Nucleus accumbens (tissue), 56 donors: ENCODE measurements at regions not wholly inside any gene's neighbourhood (a gene's known extent, or its start where the extent isn't known, plus 50 kb on each side); places are given as distances from the start of the nearest gene placed in this dataset.
"Not testable (repeated sequence)": the region's sequence is repeated elsewhere in the genome, so short reads cannot be mapped to it uniquely, and the experiment has no call there.

ENCODE experiments used
- DNase-seq, 56 donors: peaks; one replicate each; lab custom pipeline; 2025; lab: John Stamatoyannopoulos, UW

DNA sequence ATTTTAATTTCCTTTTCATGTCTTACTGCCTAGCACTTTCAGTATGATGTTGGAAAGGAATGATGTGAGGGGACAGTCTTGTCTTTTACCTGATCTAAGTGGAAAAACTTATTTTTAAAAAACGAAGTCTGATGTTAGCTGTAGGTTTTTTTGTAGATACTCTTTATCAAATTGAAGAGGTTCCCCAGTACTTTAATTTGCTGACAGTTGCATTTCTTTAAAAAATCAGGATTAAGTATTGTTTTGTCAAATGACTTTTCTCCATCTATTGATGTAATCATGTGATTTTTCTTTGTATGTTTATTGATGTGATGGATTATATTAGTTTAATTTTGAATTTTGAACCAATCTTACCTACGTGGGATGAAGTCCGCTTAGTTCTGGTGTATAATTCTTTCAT is 568.4 kb upstream of the AGA start:
- no peak for DNase-seq

DNA sequence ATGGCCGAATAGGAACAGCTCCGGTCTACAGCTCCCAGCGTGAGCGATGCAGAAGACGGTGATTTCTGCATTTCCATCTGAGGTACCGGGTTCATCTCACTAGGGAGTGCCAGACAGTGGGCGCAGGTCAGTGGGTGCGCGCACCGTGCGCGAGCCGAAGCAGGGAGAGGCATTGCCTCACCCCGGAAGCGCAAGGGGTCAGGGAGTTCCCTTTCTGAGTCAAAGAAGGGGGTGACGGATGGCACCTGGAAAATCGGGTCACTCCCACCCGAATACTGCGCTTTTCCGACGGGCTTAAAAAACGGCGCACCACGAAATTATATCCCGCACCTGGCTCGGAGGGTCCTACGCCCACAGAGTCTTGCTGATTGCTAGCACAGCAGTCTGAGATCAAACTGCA is 572.8 kb upstream of the AGA start:
- not testable (repeated sequence) for DNase-seq

DNA sequence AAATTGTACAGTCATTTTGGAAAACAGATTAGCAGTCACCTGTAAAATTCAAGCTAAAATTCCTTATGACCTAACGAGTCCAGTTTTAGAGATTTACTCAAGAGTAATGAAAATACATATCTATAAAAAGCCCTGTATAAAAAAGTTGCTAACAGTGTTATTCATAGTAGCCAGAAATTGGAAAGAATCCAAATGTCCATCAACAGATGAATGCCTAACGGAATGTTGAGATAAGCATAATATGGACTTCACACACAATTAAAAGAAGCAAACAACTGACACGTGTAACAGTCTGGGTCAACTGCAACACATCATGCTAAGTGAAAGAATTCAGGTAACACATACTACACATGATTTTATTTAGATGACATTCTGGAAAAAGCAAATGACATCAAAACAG is 584.8 kb upstream of the AGA start:
- DNase-seq: no peak

DNA sequence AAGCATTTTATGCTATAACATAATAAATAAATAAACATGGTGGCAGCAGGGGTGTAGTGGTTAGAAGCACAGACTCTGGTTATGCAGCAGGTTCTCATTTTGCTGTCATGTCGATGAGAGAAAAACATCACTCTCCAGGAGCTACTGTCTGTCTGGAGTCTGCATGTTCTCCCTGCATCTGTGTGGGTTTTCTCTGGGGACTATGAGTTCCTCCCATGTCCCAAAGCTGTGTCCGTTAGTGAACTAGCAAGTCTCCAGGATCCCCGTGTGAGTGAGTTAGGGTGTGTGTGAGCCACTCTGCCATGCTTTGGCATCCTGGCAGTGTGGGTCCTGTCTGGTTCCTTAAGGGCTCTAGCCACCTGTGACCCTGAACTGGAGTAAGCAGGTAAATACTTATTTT is 585.6 kb upstream of the AGA start:
- DNase-seq: no peak

DNA sequence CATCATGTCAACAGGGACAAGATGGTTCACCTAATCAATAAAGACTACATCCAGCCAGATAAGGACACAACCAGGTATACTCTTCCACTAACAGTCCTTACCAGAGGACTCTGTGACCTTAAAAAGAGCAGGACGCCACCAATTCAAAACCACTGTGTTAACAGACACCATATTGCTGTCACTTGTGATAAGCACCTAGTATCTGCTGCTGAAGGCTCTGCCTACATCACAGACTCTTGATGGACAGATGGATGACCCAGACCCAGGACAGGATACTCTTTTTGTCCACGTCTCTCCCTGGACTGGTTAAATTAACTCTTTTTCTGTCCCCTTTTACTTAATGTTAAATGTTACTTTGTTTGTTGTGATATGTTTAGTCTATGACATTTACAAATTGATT is 586.2 kb upstream of the AGA start:
- no peak for DNase-seq

DNA sequence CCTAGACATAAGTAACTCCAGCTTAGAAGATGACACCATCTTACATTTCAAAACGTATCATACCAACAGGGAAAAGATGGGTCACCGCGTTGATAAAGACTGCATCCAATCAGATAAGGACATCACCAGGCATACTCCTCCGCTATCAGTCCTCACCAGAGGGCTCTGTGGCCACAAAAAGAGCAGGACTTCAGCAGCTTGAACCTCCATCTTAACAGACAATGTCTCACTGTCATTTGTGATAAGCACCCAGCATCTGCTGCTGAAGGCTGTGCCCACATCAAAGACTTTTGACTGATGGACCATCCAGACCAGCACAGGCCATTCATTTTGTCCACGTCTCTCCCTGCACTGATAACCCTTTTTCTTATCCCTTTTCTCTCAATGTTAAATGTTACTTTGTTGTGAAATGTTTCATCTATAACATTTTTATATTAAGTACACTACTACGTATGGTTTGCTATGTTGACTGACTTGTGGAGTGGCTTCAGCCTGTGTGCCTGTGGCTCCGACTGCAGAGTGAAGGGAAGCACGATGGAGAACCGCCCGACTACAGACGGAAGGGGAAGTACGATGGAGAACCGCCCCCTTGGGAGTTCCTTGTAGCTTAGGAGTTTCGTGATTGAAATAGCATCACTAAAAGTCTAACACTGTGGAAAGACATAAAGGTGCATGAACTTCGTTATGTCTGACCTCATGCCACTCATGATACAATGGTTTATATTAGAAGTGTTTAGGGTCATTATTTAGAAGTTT is 595.4 kb upstream of the AGA start:
- no peak for DNase-seq

DNA sequence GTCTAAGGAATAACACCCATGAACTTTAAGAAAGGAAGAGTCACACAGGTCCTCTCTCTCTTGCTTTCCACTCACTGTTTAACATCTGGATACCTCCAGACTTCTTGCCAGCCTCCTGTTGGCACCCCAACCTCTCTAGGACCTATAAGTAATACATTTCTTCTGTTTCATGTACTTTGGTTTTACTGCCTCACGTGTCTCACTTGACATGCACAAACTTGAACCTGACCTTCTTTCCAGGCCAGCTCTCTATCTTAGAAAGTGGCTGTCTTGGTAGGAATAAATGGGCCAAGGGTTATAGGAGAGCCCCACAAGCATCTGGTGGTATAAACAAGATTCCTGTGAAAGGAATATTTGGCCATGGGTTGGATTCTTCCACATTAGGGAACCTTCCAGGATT is 614.8 kb upstream of the AGA start:
- no peak for DNase-seq

DNA sequence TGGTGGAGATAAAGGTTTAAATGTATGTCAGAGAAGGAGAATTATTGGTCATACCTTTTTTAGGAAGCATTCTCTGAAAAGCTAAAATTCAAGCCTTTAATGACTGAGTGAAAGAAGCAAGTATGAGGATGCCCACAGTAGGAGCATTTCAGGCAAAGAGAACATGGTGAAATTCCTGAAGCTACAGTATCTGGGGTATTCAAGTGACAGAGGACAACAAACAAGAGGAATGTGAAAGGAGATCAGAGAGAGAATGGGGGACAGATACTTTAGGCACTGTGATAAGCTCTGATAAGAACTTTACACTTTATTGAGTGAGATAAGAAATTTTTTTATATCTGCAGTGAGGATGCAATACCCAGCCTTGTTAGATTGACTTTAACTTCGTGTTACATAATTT is 621.3 kb upstream of the AGA start:
- no peak for DNase-seq

DNA sequence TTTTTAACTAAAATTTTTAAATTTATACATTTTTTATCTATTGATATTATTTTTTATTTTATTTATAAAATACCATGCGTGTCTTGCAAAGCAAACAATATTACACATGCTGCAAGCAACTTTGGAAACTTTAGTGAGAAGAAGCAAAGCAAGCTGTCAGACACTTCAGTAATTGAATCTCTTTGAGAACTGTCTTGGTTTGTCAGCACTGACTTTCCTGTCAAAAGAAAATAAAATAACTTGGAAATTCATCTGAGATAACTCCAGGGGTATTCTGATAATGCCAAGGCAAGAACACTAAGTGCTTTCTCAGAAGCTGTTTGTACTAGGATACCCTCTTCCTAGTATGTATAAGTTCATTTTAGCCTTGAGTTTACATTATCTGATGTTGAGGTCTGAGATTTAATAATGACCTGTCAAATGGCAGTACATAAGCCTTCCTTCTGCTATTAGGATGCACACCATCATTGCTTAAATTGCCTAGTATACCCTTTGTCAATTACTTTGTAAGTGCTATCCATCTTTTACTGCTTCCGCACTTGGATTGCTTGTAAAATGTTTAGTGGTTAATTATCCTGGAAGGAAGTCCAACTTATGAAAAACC is 624.2 kb upstream of the AGA start:
- no peak for DNase-seq

DNA sequence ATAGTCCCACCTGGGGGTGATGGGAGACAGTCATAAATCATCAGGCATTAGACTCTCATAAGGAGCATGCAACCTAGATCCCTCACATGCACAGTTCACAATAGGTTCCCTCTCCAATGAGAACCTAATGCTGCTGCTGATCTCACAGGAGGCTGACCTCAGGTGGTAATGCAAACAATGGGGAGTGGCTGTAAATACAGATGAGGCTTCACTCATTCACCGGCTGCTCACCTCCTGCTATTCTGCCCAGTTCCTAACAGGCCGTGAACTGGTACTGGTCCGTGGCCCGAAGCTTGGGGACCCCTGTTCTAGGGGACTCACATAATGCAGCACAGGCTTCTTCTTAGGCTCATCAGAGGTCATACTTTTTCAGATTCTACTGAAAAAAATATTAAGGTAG is 625.9 kb upstream of the AGA start:
- no peak for DNase-seq

DNA sequence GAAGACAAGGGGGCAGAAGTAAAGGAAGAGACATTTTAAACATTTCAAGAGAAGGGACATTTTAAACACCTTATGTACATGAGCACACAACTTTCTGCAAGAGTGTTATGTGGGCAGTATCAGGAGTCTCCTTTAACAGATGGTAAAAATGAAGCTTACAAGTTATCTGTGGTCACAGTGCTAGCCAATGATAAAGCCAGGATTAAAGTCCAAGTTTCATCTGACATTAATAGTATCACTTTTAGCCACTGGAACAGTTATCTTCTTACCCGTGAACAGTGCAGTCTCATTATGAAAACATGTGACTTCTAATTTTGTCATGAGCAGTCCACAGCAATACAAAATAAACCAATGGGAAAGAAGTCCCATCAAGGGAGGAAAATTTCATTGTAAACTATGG is 627.9 kb upstream of the AGA start:
- no peak for DNase-seq

DNA sequence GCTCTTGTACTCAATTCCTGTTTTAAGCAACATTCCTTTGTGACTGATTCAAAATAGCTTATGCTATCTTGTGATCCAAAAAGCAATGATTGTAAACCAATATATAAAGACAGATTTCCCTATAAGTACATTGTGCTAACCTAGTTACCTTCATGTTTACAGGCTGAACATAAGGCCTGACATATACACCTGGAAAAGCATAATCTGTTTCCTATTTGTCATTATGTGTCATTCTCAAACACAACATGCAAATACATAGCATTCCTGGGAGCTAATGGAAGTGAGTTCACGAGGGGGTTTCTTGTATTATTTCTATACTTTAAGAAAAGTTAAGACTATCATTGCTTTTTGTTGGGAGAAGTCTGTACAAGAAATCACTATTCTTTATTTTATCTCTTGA is 638.1 kb upstream of the AGA start:
- DNase-seq: no peak

DNA sequence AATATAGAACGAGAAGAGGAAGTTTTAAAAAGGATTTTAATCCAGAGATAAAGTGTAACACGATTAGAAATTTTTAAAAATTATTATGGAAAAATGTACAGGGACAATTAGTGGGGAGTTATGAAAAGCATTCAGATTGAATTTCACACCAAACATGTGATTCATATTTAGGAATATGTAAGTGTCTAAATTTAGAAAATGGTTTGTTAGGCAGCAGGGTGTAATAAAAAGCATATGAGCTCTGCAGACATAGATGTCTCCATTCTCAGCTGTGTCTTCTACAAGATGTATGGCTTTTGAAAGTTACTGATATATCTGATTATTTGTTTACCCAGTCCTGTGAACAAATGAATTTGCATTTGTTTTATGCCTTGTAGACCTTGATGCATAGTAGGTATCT is 638.9 kb upstream of the AGA start:
- DNase-seq: no peak

DNA sequence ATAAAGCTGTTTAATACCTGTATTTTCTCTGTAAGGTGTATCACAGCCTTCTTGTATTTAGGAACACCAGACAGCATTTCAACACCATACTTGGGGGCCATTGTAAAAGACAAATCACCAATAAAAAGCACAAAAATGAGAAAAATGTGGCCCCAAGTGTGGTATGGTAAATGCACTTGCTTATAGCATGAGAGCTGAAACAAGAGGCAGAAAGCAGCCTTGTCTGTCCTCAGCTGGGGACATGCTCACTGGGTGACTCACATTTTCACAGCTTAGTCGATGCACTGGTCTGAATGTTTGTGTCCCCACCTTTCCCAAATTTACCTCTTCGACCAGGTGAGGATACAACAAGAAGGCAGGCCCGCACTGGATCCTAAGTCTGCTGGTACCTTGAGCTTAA is 639.7 kb upstream of the AGA start:
- no peak for DNase-seq

DNA sequence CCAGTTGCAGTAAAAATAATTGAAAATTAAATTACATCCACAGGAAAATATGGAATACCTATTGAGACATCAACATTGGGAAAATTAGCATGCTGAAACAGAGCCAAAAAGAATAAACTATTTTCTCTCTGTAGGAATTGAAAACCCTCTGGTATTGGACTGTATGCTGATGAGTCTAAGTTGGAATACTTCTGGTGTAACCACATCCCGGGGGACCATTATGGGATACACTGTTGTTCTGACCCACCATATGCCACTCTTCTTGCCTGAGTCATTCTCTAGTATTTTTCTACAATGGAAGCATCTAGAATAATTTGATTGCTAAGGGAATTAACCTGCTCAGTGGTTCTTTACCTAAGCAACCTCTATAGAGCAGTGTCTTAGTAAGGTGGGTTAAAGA is 640.7 kb upstream of the AGA start:
- DNase-seq: no peak

DNA sequence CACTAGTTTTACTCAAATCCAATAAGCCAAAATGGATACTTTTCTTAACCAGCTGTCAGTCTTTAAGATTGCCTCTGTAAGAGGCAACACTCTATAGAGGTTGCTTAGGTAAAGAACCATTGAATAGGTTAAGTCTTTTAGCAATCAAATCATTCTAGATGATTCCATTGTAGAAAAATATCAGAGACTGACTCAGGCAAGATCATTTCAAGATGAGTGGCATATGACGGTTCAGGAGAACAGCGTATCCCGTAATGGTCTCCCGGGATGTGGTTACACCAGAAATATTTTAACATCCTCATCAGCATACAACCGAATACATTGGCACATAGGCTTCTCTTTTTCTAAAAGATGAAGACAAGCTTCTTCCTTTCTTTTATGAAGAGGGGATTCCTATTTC is 641.7 kb upstream of the AGA start:
- DNase-seq: no peak

DNA sequence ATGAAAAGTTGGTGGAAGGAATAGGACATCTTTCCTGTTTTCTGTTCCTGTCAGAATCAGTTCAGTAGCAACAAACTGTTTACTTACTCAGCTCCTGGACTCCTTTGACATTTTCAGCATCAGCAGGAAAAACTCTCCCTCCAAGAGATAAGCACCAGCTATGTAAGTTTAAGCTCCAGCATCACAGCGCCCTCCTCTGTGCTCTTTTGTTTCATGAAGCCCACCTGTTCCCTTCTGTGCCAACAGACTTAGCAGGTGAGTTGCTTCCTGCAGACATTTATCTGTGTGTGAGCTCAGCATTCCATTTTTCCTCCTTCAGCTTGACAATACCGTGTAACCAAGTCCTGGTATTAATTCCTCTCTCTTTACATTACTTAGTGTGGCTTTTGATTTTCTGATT is 644.1 kb upstream of the AGA start:
- DNase-seq: peak in 1 of 56 donors; percentile 9

DNA sequence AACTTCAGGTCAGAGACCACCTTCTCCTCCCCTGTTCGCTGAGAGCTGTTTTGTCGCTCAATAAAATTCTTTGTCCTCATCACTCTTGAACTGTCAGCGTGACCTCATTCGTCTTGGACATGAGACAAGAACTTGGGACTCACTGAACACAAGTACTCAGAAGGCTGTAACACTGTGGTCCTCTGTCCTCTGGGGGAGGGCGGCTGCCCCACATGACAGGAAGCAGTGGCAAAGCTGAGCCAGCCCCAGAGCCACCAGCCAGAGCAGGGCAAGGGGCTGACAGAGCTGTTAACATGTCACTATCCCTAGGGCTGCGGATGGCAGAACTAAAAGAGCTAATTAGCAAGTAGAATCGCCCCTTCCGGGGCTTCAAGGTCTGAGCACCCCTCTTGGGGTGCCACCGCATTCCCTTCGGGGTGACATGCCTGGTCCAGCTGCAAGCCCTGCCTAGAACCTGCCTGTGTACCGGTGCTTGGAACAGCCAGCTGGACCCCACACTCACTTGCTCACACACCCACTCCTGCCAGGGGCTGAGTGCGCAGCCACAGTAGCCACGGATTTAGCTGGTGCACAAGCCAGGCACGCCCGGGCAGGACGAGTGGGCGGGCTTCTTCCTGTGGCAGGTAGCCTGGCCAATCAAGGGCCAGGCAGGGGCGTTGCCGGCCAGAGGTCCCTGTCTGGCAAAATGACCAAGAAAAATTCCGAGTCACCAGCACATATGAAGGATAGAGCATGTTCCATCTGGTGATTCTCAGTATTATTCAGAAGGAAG is 648.6 kb upstream of the AGA start:
- peak in 18 of 56 donors; percentile 0 to 75 (median 7) for DNase-seq

DNA sequence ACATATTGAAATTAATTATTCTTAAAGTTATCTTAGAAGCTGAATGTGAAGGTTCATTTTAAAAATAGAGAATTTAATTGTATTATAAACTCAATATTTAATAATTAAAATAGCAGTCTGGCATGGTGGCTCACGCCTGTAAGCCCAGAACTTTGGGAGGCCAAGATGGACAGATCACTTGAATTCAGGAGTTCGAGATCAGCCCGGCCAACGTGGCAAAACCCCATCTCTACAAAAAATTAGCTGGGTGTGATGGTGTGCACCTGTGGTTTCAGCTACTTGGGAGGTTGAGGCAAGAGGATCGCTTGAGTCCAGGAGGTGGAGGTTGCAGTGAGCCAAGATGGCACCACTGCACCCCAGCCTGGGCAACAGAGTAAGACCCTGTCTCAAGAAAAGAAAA is 659.9 kb upstream of the AGA start:
- no peak for DNase-seq

DNA sequence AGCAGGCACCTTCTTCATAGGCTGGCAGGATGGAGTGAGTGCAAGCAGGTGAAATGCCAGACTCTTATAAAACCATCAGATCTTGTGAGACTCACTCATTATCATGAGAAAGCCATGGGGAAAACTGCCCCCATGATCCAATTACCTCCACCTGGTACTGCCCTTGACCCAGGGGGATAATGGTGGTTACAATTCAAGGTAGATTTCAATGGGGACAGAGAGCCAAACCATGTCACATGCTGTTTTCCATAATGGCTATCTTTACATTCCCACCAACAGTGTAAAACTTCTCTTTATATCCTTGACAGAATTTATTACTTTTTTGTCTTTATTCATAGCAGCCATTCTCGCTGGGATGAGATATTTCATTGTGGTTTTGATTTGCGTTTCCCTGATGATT is 663.0 kb upstream of the AGA start:
- no peak for DNase-seq

DNA sequence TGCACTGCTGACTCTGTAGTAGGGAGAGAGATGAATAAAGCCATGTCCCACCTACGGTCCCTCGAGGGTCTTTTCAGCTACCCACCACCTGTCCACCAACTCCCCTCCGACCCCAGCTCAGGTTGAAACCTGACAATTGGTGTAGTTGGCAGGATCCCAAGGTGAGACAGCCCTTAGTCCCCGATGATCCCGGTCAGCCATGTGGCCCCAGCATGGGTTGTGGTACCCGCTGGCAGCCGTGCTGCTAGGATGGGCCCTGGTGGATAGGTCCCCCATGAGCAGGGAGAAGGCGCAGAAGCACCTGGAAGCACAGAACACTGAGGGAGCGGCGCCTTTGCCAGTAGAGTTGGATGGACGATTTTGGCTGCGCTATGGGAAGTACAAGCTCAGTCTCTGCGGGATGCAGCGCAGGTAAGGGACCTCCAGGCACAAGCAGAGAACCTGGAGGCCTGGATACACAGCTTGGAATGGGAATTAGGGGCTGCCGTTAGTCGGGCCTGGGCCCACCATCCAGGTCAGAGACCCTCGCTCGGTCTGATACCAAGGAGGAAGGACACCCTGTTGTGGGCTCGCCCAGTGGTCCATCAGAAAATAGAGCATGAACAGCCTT is 694.6 kb upstream of the AGA start:
- no peak for DNase-seq
